ENCODE measurements at regions not wholly inside any gene's neighbourhood (a gene's known extent, or its start where the extent isn't known, plus 50 kb on each side); places are given as distances from the start of the nearest gene placed in this dataset.

GRCh38 chr4:169931964-169932363, 94.2 kb downstream of the MFAP3L start:
- TF ChIP-seq CTCF (IDR thresholded peaks at IDR 0.05; ENCODE audit: low read depth, low read length, poor library complexity, severe bottlenecking) = no peak
- no peak for TF ChIP-seq EZH2phosphoT487 (IDR thresholded peaks at IDR 0.05; ENCODE audit: borderline replicate concordance, low read length)

All from DOHH2 (cell line).